NCI-H446 treated with DMSO at 0.1 percent for 48 hours (cell line): ENCODE measurements at regions not wholly inside any gene's neighbourhood (a gene's known extent, or its start where the extent isn't known, plus 50 kb on each side); places are given as distances from the start of the nearest gene placed in this dataset.
"Not testable (repeated sequence)": the region's sequence is repeated elsewhere in the genome, so short reads cannot be mapped to it uniquely, and the experiment has no call there.

Experiments
- DNase-seq: peaks from one replicate; lab custom pipeline; 2025; lab: John Stamatoyannopoulos, UW

GRCh38 chr5:71907001-71907588, 188.0 kb downstream of the CARTPT start:
- no peak for DNase-seq

GRCh38 chr5:71907608-71908145, 188.6 kb downstream of the CARTPT start:
- DNase-seq: no peak

- DNase-seq: no peak
These were observed 191.7 kb downstream of the CARTPT start for GRCh38 chr5:71910741-71911140.

DNA sequence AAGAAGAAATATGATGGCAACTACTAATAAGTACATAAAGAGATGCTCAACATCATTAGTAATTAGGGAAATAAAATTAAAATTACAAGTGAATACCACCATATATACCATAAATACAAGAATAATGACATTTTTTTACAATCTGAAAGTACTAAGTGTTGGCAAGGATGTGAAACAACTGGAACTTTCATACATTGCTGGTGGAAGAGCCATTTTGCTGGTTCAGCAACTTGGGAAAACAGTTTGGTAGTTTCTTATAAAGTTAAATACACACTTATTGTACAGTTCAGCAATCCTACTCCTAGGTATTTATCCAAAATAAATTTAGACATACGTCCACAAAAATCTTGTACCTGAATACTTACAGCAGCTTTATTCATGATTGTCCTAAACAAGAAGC, 192.9 kb downstream of the CARTPT start:
- DNase-seq: no peak

DNA sequence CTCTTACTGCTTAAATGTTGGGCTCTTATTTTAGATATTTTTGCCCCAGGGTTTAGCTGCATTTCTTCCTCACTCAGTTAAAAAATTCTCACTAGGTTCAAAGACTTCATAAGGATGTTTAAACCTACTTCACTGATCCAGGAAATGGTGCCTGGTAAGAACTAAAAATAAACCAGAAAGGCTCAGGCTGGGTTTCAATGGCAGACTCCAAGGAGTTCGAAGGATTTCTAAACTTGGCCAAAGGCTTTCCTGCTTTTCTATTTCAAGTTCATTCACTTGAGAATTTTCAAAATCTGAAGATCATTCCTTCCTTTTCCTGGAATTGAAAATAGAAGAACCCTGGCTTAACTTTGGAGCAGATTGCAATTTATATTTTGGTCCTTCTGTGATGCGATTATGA, 193.0 kb upstream of the MAP1B start:
- DNase-seq: no peak

GRCh38 chr5:71922584-71923106, 184.6 kb upstream of the MAP1B start:
- no peak for DNase-seq

GRCh38 chr5:71923755-71924154, 183.5 kb upstream of the MAP1B start:
- no peak for DNase-seq

GRCh38 chr5:71924325-71924724, 182.9 kb upstream of the MAP1B start:
- peak; percentile 11 for DNase-seq

- DNase-seq: no peak
These were observed 182.3 kb upstream of the MAP1B start for GRCh38 chr5:71924980-71925379.

DNA sequence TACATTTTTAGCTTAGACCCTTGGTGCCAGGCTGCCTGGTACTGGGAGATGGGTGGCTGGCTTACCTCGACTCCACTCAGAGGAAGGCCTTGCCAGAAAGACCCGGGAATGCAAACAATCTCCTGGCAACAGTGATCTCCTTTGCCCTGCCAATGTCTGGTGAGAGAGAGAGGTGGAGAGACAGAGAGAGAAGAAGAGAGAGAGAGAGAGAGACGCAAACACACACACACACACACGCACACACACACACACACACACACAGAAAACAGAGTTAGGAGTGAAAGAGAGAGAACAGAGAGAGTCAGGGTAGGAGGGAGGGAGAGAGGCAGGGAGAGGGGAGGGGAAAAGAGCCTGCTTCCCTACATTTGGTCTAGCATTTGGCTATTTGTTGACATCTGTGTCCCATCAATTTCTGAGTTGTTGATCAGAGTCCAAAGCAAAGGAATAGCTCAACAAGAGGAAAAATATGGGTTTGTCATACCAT, 181.6 kb upstream of the MAP1B start:
- peak; percentile 71 for DNase-seq

- no peak for DNase-seq
These were observed 178.3 kb upstream of the MAP1B start for GRCh38 chr5:71929003-71929402.

- DNase-seq: not testable (repeated sequence)
These were observed 176.7 kb upstream of the MAP1B start for GRCh38 chr5:71930554-71930953.

GRCh38 chr5:71932131-71932654, 175.1 kb upstream of the MAP1B start:
- peak; percentile 72 for DNase-seq

DNA sequence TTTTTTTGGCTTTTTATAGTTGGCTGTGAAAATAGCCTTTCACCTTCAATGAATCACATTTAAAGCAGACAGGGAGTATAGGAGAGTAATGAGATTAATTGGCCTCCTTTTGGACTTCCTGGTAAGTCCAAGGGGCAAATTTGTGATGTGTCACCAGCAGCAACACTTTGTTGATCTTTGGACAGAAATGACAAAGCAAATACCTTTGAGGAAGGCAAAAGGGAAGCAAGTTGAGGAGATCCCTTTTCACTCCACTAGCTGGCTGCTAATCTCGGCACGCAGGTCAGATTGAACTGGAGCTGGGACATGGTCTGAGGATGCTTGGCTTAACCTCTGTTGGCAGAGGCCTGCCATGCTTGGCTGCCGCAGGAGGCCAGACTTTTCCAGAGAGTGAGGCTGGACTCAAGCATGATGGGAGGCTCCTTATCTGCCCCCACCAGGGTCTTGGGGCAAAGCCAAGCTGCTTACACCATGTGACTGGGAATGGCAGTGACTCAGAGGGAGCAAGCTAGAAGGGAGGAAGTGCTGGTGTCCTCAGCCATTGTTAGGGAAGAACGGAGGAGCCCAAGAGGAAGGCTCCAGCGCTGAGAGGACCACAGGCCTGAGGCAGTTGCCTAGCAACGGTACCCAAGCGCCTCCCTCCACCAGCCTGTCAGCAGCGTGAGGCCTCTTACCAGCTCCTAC, 174.5 kb upstream of the MAP1B start:
- peak; percentile 71 for DNase-seq

DNA sequence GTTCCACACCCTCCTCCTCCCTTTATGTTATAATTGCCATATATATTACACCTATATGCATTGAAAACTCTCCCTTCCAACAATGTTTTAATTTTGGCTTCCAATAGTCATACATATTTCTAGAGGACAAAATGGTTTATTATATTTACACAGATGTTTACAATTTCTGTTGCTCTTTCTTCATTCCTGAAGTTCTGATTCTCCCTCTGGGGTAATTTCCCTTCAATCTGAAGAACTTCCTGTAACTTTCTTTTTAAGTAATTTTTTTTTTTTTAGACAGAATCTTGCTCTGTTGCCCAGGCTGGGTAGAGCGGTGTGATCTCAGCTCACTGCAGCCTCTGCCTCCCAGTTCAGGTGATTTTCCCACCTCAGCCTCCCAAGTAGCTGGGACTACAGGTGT, 173.0 kb upstream of the MAP1B start:
- DNase-seq: no peak

GRCh38 chr5:71937921-71938698, 169.2 kb upstream of the MAP1B start:
- DNase-seq: no peak

GRCh38 chr5:71938895-71939294, 168.4 kb upstream of the MAP1B start:
- DNase-seq: no peak

DNA sequence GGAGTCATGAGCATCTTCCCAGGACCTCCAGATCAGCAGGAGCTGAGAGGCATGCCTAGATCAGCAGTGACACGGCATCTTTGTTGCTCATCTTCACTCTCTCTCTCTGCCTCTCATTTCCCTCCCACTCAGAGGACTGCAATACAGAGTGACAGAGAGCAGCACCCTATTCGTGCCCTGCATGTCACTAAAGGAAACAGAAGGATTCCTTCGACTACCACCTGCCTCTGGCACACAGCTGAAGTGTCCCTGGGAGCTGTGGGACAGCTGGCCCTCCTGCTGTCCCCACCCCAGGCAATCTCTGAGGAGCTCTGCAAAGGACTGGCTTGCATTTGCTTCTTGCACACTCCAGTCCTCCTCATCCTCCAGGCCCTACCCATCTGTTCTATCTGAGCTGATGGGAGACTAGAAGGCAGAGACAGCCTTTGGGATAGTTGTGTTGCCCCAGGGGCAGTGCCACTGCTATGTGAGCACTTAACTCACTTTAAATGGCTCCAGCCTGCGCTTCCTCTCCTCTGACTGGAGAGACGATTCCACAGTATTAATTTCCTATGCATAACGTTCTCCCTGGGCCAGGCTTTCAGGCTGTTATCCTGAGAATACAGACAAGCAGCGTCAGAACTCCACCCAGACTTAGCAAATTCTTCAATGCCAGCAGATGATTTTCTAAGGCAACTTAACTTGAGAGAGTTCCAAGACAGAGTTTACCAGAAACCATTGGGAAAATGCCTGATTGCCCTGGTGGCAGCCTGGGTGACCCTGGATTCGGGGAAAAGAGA, 167.6 kb upstream of the MAP1B start:
- no peak for DNase-seq

DNA sequence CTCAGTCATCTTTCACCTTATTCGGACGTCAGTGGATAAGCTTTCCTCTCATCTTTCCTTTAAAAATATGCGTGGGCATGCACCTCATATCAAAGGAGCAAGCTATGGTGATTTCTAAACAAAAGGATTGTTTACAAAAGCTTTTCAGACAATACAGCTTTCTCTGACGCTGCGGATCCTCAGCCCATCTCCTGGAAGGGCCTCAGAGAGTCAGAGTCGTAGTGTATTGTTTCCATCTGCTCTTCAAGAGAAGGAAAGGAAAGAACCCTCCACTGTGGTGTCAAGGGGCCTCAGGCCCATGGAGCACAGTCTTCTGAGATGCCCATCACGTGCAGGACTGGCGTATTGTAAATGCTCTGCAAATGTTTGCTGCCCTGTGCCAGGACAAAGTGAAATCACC, 163.4 kb upstream of the MAP1B start:
- no peak for DNase-seq

DNA sequence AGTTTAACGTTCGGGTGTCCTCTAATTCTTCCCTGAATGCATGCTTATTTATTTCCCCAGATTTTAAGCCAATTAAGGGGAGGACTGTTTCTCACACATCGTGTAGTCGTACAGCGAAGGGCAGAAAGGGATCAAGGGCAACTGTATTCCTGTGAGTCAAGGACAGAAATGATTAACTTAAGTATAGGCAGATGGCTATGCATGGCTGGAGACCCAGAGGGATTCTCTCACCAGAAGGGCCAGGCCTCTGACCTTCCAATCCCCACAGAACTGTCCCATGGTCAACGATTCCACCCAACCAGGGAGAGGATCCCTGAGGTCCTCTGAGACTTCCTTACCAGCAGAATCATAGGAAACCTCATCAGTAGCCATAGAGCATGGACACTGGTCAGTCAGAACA, 161.8 kb upstream of the MAP1B start:
- no peak for DNase-seq

GRCh38 chr5:71946343-71947030, 160.8 kb upstream of the MAP1B start:
- no peak for DNase-seq
